ENCODE measurements at regions not wholly inside any gene's neighbourhood (a gene's known extent, or its start where the extent isn't known, plus 50 kb on each side); places are given as distances from the start of the nearest gene placed in this dataset.
"Not testable (repeated sequence)": the region's sequence is repeated elsewhere in the genome, so short reads cannot be mapped to it uniquely, and the experiment has no call there.

- TF ChIP-seq CTCF (IDR thresholded peaks at IDR 0.05; ENCODE audit: insufficient read depth, low read length, poor library complexity, severe bottlenecking), result no peak
- no peak overlapping the region for H3K4me3 ChIP-seq (replicated peaks; ENCODE audit: low read depth, low read length)
Measured at GRCh38 chr2:15756011-15756550, 164.4 kb downstream of the DDX1 start.

GRCh38 chr2:15756882-15757819, 165.5 kb downstream of the DDX1 start:
- H3K4me3 ChIP-seq (replicated peaks; ENCODE audit: low read depth, low read length), result no peak overlapping the region
- DNase-seq (ENCODE audit: extremely low read depth, insufficient read length), result no peak
- TF ChIP-seq CTCF (IDR thresholded peaks at IDR 0.05; ENCODE audit: insufficient read depth, low read length, poor library complexity, severe bottlenecking), result no peak
- no peaks in the 10 kb centered on the region; the same call in 1 of the 2 replicates for H3K27me3 ChIP-seq (replicated peaks; ENCODE audit: control insufficient read depth, insufficient read depth, low read length)
- no peaks in the 10 kb centered on the region for H3K36me3 ChIP-seq (ENCODE audit: control insufficient read depth, insufficient read depth, low read length)

More at GRCh38 chr2:15756011-15756550, 164.4 kb downstream of the DDX1 start:
- Histone ChIP-seq H3K27me3 (replicated peaks; ENCODE audit: control insufficient read depth, insufficient read depth, low read length) (no peaks in the 10 kb centered on the region; the same call in 1 of the 2 replicates), H3K36me3 (ENCODE audit: control insufficient read depth, insufficient read depth, low read length) (no peaks in the 10 kb centered on the region)
- no peak for DNase-seq (ENCODE audit: extremely low read depth, insufficient read length)

- Histone ChIP-seq H3K4me3 (replicated peaks; ENCODE audit: low read depth, low read length) (no peak overlapping the region), H3K36me3 (ENCODE audit: control insufficient read depth, insufficient read depth, low read length) (no peaks in the 10 kb centered on the region), H3K27me3 (replicated peaks; ENCODE audit: control insufficient read depth, insufficient read depth, low read length) (no peaks in the 10 kb centered on the region; the same call in 1 of the 2 replicates)
- no peak for DNase-seq (ENCODE audit: extremely low read depth, insufficient read length)
- no peak for TF ChIP-seq CTCF (IDR thresholded peaks at IDR 0.05; ENCODE audit: insufficient read depth, low read length, poor library complexity, severe bottlenecking)
Measured at GRCh38 chr2:15757820-15758586, 166.3 kb downstream of the DDX1 start.

- no peak overlapping the region for H3K4me3 ChIP-seq (replicated peaks; ENCODE audit: low read depth, low read length)
- H3K27me3 ChIP-seq (replicated peaks; ENCODE audit: control insufficient read depth, insufficient read depth, low read length), result no peaks in the 10 kb centered on the region; the same call in 1 of the 2 replicates
- TF ChIP-seq CTCF (IDR thresholded peaks at IDR 0.05; ENCODE audit: insufficient read depth, low read length, poor library complexity, severe bottlenecking), result no peak
- H3K36me3 ChIP-seq (ENCODE audit: control insufficient read depth, insufficient read depth, low read length), result no peaks in the 10 kb centered on the region
- DNase-seq (ENCODE audit: extremely low read depth, insufficient read length), result no peak
Measured at GRCh38 chr2:15758848-15759247, 167.2 kb downstream of the DDX1 start.

GRCh38 chr2:15759385-15759784, 167.7 kb downstream of the DDX1 start:
- H3K36me3 ChIP-seq (ENCODE audit: control insufficient read depth, insufficient read depth, low read length), result no peaks in the 10 kb centered on the region
- no peak overlapping the region for H3K4me3 ChIP-seq (replicated peaks; ENCODE audit: low read depth, low read length)
- no peak for DNase-seq (ENCODE audit: extremely low read depth, insufficient read length)
- no peak for TF ChIP-seq CTCF (IDR thresholded peaks at IDR 0.05; ENCODE audit: insufficient read depth, low read length, poor library complexity, severe bottlenecking)
- H3K27me3 ChIP-seq (replicated peaks; ENCODE audit: control insufficient read depth, insufficient read depth, low read length), result no peaks in the 10 kb centered on the region; the same call in 1 of the 2 replicates

GRCh38 chr2:15759791-15760190, 168.1 kb downstream of the DDX1 start:
- not testable (repeated sequence) for H3K36me3 ChIP-seq (ENCODE audit: control insufficient read depth, insufficient read depth, low read length); H3K4me3 ChIP-seq (replicated peaks; ENCODE audit: low read depth, low read length); H3K27me3 ChIP-seq (replicated peaks; ENCODE audit: control insufficient read depth, insufficient read depth, low read length); DNase-seq (ENCODE audit: extremely low read depth, insufficient read length)

Data from GM06990 (cell line).